Bronchial epithelial cell (primary cell): ENCODE measurements at regions not wholly inside any gene's neighbourhood (a gene's known extent, or its start where the extent isn't known, plus 50 kb on each side); places are given as distances from the start of the nearest gene placed in this dataset.
A peak's percentile ranks its signal among the peaks of the same experiment; 100 is the strongest.

Source experiments
- DNase-seq: peaks from one replicate; pipeline ENCODE4 v3.0.0-alpha.2; 2010; ENCODE audit warnings: low read depth
- FAIRE-seq: peaks from 2 replicates; lab custom pipeline; 2011; peaks lifted over from hg19 to GRCh38; lab: Jason Lieb, UNC
- H3K27me3 ChIP-seq: 2 replicates; pipeline ENCODE4 v1.5.1; 2011; ENCODE audit warnings: low read length; ENCODE audit not compliant: control insufficient read depth, insufficient read depth
- H3K36me3 ChIP-seq: 2 replicates; pipeline ENCODE4 v1.5.1; 2011; ENCODE audit warnings: low read length; ENCODE audit not compliant: control insufficient read depth, insufficient read depth
- H3K4me3 ChIP-seq: 2 replicates; pipeline ENCODE4 v1.5.1; 2011; ENCODE audit warnings: mild to moderate bottlenecking, low read depth, low read length, control low read depth
- CTCF ChIP-seq: IDR thresholded peaks from 2 replicates; pipeline ENCODE4 v1.5.1; 2011; ENCODE audit warnings: mild to moderate bottlenecking, moderate library complexity, low read length, control low read depth, inconsistent platforms; ENCODE audit not compliant: insufficient read depth, severe bottlenecking

GRCh38 chr15:79169526-79170133, 79.0 kb upstream of the RASGRF1 start:
- FAIRE-seq (no peak), DNase-seq (peak; percentile 7)
- H3K4me3 ChIP-seq, result no peak overlapping the region
- H3K27me3 ChIP-seq, result peaks cover 2% of the 10 kb centered on the region
- no peak for TF ChIP-seq CTCF
- no peaks in the 10 kb centered on the region for H3K36me3 ChIP-seq

- FAIRE-seq (peak; percentile 72), DNase-seq (peak; percentile 74)
- Histone ChIP-seq H3K4me3 (no peak overlapping the region), H3K36me3 (no peaks in the 10 kb centered on the region), H3K27me3 (peaks cover 2% of the 10 kb centered on the region)
- peak; percentile 34 for TF ChIP-seq CTCF
These were observed 78.4 kb upstream of the RASGRF1 start for GRCh38 chr15:79168922-79169456.

GRCh38 chr15:79167776-79168175, 77.2 kb upstream of the RASGRF1 start:
- Histone ChIP-seq H3K4me3 (no peak overlapping the region), H3K36me3 (no peaks in the 10 kb centered on the region), H3K27me3 (peaks cover 2% of the 10 kb centered on the region)
- FAIRE-seq (no peak), DNase-seq (no peak)
- no peak for TF ChIP-seq CTCF

GRCh38 chr15:79166311-79166955, 75.9 kb upstream of the RASGRF1 start:
- DNase-seq, result no peak
- FAIRE-seq, result no peak
- Histone ChIP-seq H3K4me3 (no peak overlapping the region), H3K36me3 (no peaks in the 10 kb centered on the region), H3K27me3 (no peaks in the 10 kb centered on the region)
- no peak for TF ChIP-seq CTCF

- Histone ChIP-seq H3K4me3 (no peak overlapping the region), H3K27me3 (no peaks in the 10 kb centered on the region), H3K36me3 (no peaks in the 10 kb centered on the region)
- no peak for DNase-seq
- no peak for FAIRE-seq
- TF ChIP-seq CTCF, result no peak
These were observed 73.9 kb upstream of the RASGRF1 start for GRCh38 chr15:79164465-79164864.

- no peak for FAIRE-seq
- Histone ChIP-seq H3K36me3 (no peaks in the 10 kb centered on the region), H3K4me3 (no peak overlapping the region), H3K27me3 (no peaks in the 10 kb centered on the region)
- DNase-seq, result no peak
- TF ChIP-seq CTCF, result no peak
These were observed 73.5 kb upstream of the RASGRF1 start for GRCh38 chr15:79164043-79164442.
